ENCODE measurements at regions not wholly inside any gene's neighbourhood (a gene's known extent, or its start where the extent isn't known, plus 50 kb on each side); places are given as distances from the start of the nearest gene placed in this dataset.

DNA sequence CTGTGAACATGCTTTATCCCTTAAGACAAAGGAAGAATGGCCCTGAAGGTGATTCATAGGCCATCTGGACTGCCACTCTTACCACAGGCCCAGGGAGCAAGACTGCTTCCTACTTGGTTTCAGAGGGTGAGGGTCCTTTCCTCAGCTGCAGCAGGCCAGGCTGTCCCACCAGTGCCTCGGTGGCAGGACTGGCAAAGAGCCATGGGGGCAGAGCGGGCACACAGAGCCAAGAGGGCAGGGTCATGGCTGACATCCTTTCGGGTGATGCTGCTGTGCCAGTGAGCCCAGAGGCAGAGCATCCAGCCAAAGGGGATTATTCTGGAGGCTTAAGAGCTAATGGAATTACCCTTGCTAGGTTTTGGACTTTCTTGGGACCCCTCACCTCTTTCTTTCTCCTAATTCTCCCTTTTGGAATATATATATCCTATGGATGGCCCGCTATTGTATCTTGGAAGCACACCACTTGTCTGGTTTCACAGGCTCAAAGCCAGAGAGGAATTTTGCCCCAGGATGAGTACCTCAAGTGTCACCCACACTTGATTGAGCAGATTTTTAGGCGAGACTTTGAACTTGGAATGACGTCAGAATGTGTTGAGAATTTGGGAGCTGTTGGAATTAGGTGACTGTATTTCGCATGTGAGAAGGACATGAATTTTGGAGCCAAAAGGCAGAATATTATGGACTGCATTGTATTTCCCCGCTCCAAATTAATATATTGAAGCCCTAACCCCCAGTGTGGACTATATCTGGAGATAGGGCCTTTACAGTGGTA is 180.6 kb downstream of the BARX1 start:
- WGBS (ENCODE audit: insufficient coverage, insufficient replicate concordance, low lambda C conversion rate, missing lambda C conversion rate) = 23% methylated on average over 7 of the region's 8 CpGs
- ChIA-PET POLR2A (no interaction called here), RAD21 (ENCODE audit: unreplicated experiment) (no interaction called here), CTCF (no interaction called here), SMC1A (ENCODE audit: uncharacterized antibody, unreplicated experiment) (no interaction called here)
- no peak overlapping the region for H3K27ac ChIP-seq (ENCODE audit: control insufficient read depth, insufficient read depth)
- no peak overlapping the region for H3K4me2 ChIP-seq (ENCODE audit: control insufficient read depth, insufficient read depth)
- no peaks in the 10 kb centered on the region for H3K79me2 ChIP-seq (ENCODE audit: control insufficient read depth, insufficient read depth, low read length)
- H3K4me3 ChIP-seq = no peak overlapping the region
- no peaks in the 10 kb centered on the region for H4K20me1 ChIP-seq (ENCODE audit: control insufficient read depth, insufficient read depth)
- intact Hi-C loops (cut with micrococcal nuclease; ENCODE audit: unreplicated experiment) = no loop called here
- H3K36me3 ChIP-seq (ENCODE audit: control insufficient read depth in 2 of 2, insufficient read depth in 2 of 2, low read length in 1 of 2) = no peaks in the 10 kb centered on the region
- no peak for DNase-seq (ENCODE audit: low read depth, low spot score)
- no TSS peak for BruUV-seq (replicated peaks)
- no peak overlapping the region for H3K9ac ChIP-seq (ENCODE audit: control insufficient read depth, insufficient read depth, low read length)
- no peaks in the 10 kb centered on the region for H3K27me3 ChIP-seq (replicated peaks in 1 of 2; ENCODE audit: control insufficient read depth in 2 of 2, insufficient read depth in 2 of 2, low read length in 1 of 2)
- no peak for FAIRE-seq
- no peaks in the 10 kb centered on the region for H3K4me1 ChIP-seq (ENCODE audit: control insufficient read depth, insufficient read depth, low read length)
- no peak overlapping the region for H2AFZ ChIP-seq (ENCODE audit: control insufficient read depth, low read depth, low read length)
- no peak for ATAC-seq
- in situ Hi-C loops (cut with MboI) = no loop called here
- no peaks in the 10 kb centered on the region for H3K9me3 ChIP-seq (replicated peaks; ENCODE audit: control insufficient read depth, insufficient read depth, low read length)
- no peak for TF ChIP-seq ZNF687 (IDR thresholded peaks at IDR 0.05)
- TF ChIP-seq RELA (IDR thresholded peaks at IDR 0.05; ENCODE audit: borderline replicate concordance, partially characterized antibody) = no peak
- TF ChIP-seq BACH1 (IDR thresholded peaks at IDR 0.05; ENCODE audit: borderline replicate concordance) = no peak
- no peak for TF ChIP-seq ZNF274 (IDR thresholded peaks at IDR 0.05; ENCODE audit: insufficient read depth, insufficient read length)
- no peak for TF ChIP-seq STAT1 (conservative IDR thresholded peaks at IDR 0.05)
- TF ChIP-seq, protein P1, sequence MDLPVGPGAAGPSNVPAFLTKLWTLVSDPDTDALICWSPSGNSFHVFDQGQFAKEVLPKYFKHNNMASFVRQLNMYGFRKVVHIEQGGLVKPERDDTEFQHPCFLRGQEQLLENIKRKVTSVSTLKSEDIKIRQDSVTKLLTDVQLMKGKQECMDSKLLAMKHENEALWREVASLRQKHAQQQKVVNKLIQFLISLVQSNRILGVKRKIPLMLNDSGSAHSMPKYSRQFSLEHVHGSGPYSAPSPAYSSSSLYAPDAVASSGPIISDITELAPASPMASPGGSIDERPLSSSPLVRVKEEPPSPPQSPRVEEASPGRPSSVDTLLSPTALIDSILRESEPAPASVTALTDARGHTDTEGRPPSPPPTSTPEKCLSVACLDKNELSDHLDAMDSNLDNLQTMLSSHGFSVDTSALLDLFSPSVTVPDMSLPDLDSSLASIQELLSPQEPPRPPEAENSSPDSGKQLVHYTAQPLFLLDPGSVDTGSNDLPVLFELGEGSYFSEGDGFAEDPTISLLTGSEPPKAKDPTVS (IDR thresholded peaks at IDR 0.05; ENCODE audit: low read depth, low read length) = no peak
- TF ChIP-seq ZBTB40 (IDR thresholded peaks at IDR 0.05; ENCODE audit: borderline replicate concordance) = no peak
- no peak for TF ChIP-seq RB1 (IDR thresholded peaks at IDR 0.05; ENCODE audit: borderline replicate concordance)
- TF ChIP-seq ZZZ3 (IDR thresholded peaks at IDR 0.05; ENCODE audit: control insufficient read depth, insufficient read length, low read depth) = no peak
- no peak for TF ChIP-seq SUZ12 (IDR thresholded peaks at IDR 0.05; ENCODE audit: unreplicated experiment)
- TF ChIP-seq, protein P2, sequence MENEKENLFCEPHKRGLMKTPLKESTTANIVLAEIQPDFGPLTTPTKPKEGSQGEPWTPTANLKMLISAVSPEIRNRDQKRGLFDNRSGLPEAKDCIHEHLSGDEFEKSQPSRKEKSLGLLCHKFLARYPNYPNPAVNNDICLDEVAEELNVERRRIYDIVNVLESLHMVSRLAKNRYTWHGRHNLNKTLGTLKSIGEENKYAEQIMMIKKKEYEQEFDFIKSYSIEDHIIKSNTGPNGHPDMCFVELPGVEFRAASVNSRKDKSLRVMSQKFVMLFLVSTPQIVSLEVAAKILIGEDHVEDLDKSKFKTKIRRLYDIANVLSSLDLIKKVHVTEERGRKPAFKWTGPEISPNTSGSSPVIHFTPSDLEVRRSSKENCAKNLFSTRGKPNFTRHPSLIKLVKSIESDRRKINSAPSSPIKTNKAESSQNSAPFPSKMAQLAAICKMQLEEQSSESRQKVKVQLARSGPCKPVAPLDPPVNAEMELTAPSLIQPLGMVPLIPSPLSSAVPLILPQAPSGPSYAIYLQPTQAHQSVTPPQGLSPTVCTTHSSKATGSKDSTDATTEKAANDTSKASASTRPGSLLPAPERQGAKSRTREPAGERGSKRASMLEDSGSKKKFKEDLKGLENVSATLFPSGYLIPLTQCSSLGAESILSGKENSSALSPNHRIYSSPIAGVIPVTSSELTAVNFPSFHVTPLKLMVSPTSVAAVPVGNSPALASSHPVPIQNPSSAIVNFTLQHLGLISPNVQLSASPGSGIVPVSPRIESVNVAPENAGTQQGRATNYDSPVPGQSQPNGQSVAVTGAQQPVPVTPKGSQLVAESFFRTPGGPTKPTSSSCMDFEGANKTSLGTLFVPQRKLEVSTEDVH (IDR thresholded peaks at IDR 0.05; ENCODE audit: low read depth, partially characterized antibody) = no peak
